ENCODE measurements at regions not wholly inside any gene's neighbourhood (a gene's known extent, or its start where the extent isn't known, plus 50 kb on each side); places are given as distances from the start of the nearest gene placed in this dataset.

DNA sequence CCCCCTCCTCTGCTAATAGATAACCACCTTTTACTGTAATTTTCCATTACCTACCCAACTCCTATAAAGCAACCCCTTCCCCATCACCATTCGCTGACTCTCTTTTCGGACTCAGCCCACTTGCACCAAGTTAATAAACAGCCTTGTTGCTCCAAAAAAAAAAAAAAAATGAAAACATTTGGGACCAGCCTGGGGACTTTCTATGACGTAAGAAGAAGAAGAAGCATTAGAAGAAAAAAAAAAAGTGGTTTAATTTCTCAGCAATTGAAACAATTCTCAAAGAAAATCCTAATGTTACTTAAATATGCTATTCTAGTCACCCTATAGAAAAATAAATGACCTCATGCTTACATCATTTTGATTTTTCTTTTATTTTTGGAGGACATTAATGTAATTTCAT, 301.5 kb upstream of the ANO3 start:
- no peaks in the 10 kb centered on the region for H3K9me3 ChIP-seq (ENCODE audit: low read length)
- no peak overlapping the region for H2AFZ ChIP-seq (ENCODE audit: low read length)
- TF ChIP-seq EZH2 (IDR thresholded peaks at IDR 0.05; ENCODE audit: borderline replicate concordance, low read length) = no peak
- TF ChIP-seq, protein P1, sequence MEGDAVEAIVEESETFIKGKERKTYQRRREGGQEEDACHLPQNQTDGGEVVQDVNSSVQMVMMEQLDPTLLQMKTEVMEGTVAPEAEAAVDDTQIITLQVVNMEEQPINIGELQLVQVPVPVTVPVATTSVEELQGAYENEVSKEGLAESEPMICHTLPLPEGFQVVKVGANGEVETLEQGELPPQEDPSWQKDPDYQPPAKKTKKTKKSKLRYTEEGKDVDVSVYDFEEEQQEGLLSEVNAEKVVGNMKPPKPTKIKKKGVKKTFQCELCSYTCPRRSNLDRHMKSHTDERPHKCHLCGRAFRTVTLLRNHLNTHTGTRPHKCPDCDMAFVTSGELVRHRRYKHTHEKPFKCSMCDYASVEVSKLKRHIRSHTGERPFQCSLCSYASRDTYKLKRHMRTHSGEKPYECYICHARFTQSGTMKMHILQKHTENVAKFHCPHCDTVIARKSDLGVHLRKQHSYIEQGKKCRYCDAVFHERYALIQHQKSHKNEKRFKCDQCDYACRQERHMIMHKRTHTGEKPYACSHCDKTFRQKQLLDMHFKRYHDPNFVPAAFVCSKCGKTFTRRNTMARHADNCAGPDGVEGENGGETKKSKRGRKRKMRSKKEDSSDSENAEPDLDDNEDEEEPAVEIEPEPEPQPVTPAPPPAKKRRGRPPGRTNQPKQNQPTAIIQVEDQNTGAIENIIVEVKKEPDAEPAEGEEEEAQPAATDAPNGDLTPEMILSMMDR (IDR thresholded peaks at IDR 0.05; ENCODE audit: low read length) = no peak
- no peak overlapping the region for H3K27ac ChIP-seq (ENCODE audit: low read depth, low read length, poor library complexity, severe bottlenecking)
- H3K9me2 ChIP-seq (ENCODE audit: low read depth, low read length) = no peaks in the 10 kb centered on the region
- H3K9ac ChIP-seq (ENCODE audit: low read length) = no peak overlapping the region
- H4K20me1 ChIP-seq (ENCODE audit: insufficient read depth, low read length) = no peaks in the 10 kb centered on the region
- H3K27me3 ChIP-seq (ENCODE audit: insufficient read depth, low read length) = no peaks in the 10 kb centered on the region
- H3K36me3 ChIP-seq (ENCODE audit: insufficient read depth, low read length) = no peaks in the 10 kb centered on the region
- no peak overlapping the region for H3K4me2 ChIP-seq (ENCODE audit: low read length)
- H3K79me2 ChIP-seq (ENCODE audit: insufficient read depth, low read length) = no peaks in the 10 kb centered on the region
- no peaks in the 10 kb centered on the region for H3F3A ChIP-seq (ENCODE audit: insufficient read depth, low read length)
- H3K4me3 ChIP-seq (ENCODE audit: low read depth, low read length, poor library complexity, severe bottlenecking) = no peak overlapping the region
- no peaks in the 10 kb centered on the region for H3K4me1 ChIP-seq (ENCODE audit: insufficient read depth, low read length, severe bottlenecking)

DNA sequence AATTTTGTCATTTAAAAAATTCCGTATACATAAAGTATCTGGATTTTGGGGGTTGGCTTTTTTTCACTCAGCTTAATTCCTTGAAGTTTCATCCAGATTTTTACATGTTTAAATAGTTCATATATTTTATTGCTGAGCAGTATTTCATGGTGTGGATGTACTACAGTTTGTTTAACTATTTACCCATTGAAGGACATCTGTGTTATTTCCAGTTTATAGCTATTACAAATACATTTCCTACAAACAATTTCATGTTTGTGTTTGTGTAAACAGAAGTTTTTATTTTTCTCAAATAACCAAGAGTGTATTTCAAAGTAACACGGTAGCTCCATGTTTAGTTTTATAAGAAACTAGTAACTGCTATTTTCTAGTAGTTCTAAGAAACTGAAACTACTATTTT, 299.7 kb upstream of the ANO3 start:
- no peak for TF ChIP-seq EZH2 (IDR thresholded peaks at IDR 0.05; ENCODE audit: borderline replicate concordance, low read length)
- TF ChIP-seq, protein P1 (IDR thresholded peaks at IDR 0.05; ENCODE audit: low read length) = no peak

DNA sequence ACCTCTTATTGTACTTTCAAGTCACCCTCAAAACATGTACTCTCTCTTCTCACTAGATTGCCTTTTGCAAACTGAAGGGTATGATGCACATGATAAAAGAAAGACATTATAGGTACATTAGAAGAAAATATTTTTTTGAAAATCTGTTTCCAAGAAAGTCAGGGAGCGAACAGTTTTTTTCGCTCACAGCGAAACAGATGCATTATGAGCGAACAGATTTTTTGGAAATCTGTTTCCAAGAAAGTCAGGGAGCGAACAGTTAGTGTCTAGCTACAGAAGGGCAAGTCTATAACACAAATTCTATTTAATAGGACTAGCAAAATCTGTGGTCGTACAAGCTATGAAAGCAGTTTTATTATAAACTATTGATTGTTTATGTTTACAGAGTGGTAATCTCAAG, 296.2 kb upstream of the ANO3 start:
- Histone ChIP-seq H2AFZ (ENCODE audit: low read length) (no peak overlapping the region), H3K79me2 (ENCODE audit: insufficient read depth, low read length) (no peaks in the 10 kb centered on the region), H3K4me2 (ENCODE audit: low read length) (no peak overlapping the region), H3K4me3 (ENCODE audit: low read depth, low read length, poor library complexity, severe bottlenecking) (no peak overlapping the region), H3K9ac (ENCODE audit: low read length) (no peak overlapping the region), H3K9me3 (ENCODE audit: low read length) (no peaks in the 10 kb centered on the region), H3F3A (ENCODE audit: insufficient read depth, low read length) (no peaks in the 10 kb centered on the region), H3K27me3 (ENCODE audit: insufficient read depth, low read length) (no peaks in the 10 kb centered on the region), H3K4me1 (ENCODE audit: insufficient read depth, low read length, severe bottlenecking) (no peaks in the 10 kb centered on the region), H3K27ac (ENCODE audit: low read depth, low read length, poor library complexity, severe bottlenecking) (no peak overlapping the region), H4K20me1 (ENCODE audit: insufficient read depth, low read length) (no peaks in the 10 kb centered on the region), H3K36me3 (ENCODE audit: insufficient read depth, low read length) (no peaks in the 10 kb centered on the region), H3K9me2 (ENCODE audit: low read depth, low read length) (no peaks in the 10 kb centered on the region)
- TF ChIP-seq, protein P1 (IDR thresholded peaks at IDR 0.05; ENCODE audit: low read length) = no peak
- TF ChIP-seq EZH2 (IDR thresholded peaks at IDR 0.05; ENCODE audit: borderline replicate concordance, low read length) = no peak

More for the DNA sequence above, 299.7 kb upstream of the ANO3 start:
- Histone ChIP-seq H4K20me1 (ENCODE audit: insufficient read depth, low read length) (no peaks in the 10 kb centered on the region), H3K9me3 (ENCODE audit: low read length) (no peaks in the 10 kb centered on the region), H3K9me2 (ENCODE audit: low read depth, low read length) (no peaks in the 10 kb centered on the region), H3K27ac (ENCODE audit: low read depth, low read length, poor library complexity, severe bottlenecking) (no peak overlapping the region), H3K9ac (ENCODE audit: low read length) (no peak overlapping the region), H3K4me1 (ENCODE audit: insufficient read depth, low read length, severe bottlenecking) (no peaks in the 10 kb centered on the region), H3K4me3 (ENCODE audit: low read depth, low read length, poor library complexity, severe bottlenecking) (no peak overlapping the region), H2AFZ (ENCODE audit: low read length) (no peak overlapping the region), H3F3A (ENCODE audit: insufficient read depth, low read length) (no peaks in the 10 kb centered on the region), H3K27me3 (ENCODE audit: insufficient read depth, low read length) (no peaks in the 10 kb centered on the region), H3K4me2 (ENCODE audit: low read length) (no peak overlapping the region), H3K79me2 (ENCODE audit: insufficient read depth, low read length) (no peaks in the 10 kb centered on the region), H3K36me3 (ENCODE audit: insufficient read depth, low read length) (no peaks in the 10 kb centered on the region)
